ENCODE measurements at regions not wholly inside any gene's neighbourhood (a gene's known extent, or its start where the extent isn't known, plus 50 kb on each side); places are given as distances from the start of the nearest gene placed in this dataset.

DNA sequence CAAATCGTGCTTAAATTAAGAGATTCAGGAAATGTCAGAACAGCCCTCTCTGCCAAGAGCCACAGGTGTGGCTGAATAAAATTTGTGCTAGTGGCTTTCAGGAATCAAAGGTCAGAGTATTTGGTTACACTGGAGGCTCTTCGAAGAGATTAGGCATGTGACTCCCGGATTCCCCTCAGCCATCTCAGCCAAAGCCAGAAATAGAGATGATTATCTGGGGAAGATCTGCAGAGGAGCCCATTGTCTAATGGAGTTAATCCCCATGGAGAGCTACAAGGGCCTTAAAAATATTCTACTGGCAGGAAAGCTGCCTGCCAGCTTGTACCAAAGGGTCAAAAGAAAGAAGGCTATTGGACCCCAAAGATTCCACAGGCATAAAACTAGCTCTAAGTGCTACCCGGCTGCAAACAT is 1259.5 kb downstream of the TBC1D22A start:
- DNase-seq, result no peak

GRCh38 chr22:48018346-48018745 is 1255.9 kb downstream of the TBC1D22A start:
- no peak for DNase-seq

DNA sequence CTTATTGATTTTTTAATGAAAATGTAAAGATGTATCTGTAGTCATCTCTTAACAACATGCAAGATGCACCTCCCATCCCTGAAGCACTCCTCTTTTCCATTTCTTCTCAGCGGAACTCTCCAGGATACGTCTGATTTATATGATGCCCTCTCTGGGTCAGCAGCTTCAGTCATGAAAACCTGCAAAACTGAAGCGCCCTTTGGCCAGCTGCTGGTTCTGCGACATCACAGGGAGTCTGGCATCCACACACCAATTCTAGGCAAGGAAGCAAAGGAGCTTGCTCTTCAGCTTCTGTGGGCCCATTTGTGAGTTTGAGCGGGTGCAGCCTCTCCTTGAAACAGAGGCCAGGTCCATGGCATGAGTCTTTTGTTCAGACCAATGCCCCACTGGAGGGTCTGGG is 1253.3 kb downstream of the TBC1D22A start:
- DNase-seq, result no peak

DNA sequence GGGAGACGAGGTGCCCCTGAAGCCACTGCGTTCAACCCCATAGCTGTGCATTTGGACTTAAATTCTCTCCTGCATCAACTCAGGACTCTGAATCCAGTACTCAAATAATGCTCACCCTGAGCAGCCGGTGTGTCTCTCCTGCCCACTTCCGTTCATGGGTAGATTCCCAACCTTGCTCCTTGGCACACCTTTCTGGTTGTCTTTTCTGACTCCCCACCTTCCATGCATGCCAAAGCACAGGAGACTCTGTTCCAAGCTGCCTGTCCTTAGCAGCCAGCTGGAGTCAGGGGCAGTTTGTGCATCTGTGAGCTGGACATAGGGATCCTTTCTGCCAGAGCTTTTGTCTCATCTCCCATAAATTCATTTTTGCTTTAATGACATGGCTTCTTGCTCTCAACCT is 1242.5 kb downstream of the TBC1D22A start:
- no peak for DNase-seq

- DNase-seq, result no peak
These were observed 1241.6 kb downstream of the TBC1D22A start for GRCh38 chr22:48004038-48004437.

DNA sequence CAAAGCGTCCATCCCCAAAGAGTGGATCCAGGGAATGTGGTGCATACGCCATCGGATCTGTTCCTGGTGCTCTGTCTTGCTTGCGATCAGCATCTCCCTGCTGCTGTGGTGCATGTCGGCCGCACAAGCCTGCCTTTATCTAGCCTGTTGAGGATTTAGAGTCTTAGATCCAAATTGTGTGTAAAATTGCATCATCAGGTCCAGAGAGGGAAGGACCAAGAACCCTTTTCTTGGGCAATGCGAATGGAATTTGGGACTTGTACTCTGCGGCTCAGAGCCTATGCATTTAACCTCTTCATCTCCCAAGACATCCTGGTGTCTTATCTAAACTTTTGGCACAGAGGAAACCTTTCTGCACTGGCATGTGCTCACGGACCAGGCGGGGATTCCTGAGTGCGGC is 1238.7 kb downstream of the TBC1D22A start:
- no peak for DNase-seq

- no peak for DNase-seq
These were observed 1235.2 kb downstream of the TBC1D22A start for GRCh38 chr22:47997612-47998011.

DNA sequence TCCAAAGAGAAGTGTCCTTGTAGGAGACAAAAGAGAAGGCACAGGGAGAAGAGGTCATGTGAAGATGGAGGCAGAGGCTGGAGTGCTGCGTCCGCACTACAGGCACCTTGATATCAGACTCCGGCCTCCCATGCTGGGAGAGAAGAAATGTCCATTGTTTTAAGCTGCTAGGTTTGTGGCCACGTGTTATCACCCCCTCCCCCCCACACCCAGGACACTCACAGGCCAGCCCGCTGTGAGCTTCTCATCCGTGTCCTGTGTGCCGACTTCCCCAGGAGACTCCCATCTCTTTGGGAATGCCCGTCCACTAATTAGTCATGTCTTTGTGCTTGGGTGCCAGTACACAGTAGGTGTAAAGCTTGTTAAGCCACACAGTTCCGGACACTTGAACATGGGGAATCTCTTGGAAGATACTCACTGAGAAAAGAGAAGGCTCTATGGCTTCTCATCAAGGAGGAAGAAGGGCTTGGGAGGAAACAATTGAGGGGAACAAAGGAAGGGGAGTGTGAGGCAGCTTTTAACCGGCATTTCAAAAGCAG is 1234.7 kb downstream of the TBC1D22A start:
- no peak for DNase-seq

GRCh38 chr22:47996446-47996857 is 1234.0 kb downstream of the TBC1D22A start:
- no peak for DNase-seq

DNA sequence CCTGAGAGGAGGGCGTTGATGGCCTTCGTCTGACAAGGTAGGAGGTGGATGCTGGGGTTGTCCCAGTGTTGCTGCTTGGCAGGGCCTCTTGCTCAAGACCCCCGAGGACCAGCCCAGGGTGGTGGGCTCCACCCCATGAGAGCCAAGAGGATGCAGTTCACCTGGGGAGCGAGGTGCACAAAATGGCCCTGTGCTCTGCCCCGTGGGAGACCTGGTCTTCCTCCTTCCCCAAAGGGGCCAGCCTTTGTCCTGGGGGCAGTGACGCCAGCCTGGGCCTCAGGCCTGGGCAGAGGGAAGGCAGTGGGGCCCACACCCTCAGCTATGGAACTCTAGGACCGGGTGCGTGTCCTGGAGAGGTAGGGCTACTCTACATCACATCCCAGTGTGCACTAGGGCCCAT is 1233.3 kb downstream of the TBC1D22A start:
- DNase-seq, result no peak

DNA sequence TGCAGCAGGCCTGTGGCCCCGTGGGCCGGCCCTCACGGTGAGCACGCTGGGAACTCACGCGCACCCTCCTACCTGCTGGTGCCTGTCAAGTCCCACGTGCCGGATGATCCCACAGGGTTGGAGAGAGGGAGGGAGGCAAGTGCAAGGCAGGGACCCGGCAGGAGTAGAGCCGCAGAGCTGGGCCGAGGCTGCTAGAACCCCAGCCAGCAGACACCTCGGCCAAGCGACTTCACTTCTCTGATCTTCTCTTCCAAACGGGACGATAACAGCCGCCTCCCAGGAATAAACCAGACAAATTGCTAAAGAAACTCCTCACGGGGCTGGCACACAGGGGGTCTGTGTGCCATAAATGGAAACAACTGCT is 1232.8 kb downstream of the TBC1D22A start:
- DNase-seq, result no peak

- no peak for DNase-seq
These were observed 1232.3 kb downstream of the TBC1D22A start for GRCh38 chr22:47994601-47995263.

- no peak for DNase-seq
These were observed 1231.6 kb downstream of the TBC1D22A start for GRCh38 chr22:47994045-47994444.

DNA sequence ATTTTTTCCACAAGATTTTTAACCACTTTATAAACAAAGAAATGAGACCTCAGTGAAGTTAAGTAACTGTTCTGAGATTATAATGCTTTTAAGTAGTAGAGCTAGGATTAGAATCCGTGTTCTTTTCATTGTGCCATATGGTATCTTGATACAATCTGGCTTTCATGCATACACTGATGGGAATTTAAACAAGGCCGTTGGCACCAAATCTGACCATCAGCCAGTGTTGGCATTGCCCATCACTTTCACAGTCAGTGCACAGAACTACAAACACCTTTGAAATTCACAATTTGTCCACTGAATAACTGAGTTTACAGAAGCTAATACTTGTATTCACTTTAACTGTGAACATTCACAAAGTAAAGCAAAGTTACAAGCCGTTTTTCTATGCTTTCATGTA is 1228.0 kb downstream of the TBC1D22A start:
- no peak for DNase-seq

- no peak for DNase-seq
These were observed 1225.5 kb downstream of the TBC1D22A start for GRCh38 chr22:47987885-47988515.

- no peak for DNase-seq
These were observed 1213.8 kb downstream of the TBC1D22A start for GRCh38 chr22:47976219-47976618.

- no peak for DNase-seq
These were observed 1205.4 kb downstream of the TBC1D22A start for GRCh38 chr22:47967831-47968230.

GRCh38 chr22:47966316-47966715 is 1203.9 kb downstream of the TBC1D22A start:
- no peak for DNase-seq

DNA sequence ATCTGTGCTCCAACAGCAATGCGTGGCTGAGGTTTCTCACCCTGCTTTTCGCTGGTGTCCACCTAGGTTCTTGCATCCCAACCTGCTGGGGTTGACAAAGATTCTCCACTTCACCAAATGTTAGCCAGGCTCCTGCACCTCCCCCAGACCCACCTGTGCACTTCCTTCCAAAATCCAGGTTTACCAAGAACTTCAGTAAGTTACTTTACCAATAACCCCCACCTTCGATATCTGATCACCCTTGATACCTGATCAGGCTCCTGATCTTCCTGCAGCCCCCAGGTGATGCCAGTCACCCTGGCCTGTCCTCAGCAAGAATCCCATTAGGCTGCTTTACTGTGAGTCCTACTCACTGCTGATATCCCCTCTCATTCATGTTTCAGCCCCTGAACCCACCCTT is 1203.4 kb downstream of the TBC1D22A start:
- DNase-seq, result no peak

DNA sequence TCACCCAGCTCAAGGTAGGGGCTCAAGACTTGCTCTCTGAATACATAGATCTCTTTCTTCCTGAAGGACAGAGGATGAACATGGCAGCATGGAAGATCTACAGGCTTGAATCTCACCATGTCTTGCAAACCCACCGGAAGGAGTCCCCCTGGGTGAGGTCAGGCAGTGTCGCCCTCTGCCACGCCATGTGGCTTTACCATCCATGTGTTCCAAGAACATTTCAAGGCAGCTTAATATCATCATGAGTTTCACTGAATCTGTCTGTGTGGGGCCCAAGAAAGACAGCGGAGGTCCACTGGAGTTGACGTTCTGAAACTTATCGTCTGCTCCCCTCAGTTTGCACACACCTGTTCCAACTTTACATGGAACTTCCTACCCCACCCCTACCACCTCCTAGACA is 1202.6 kb downstream of the TBC1D22A start:
- DNase-seq, result no peak

GRCh38 chr22:47963660-47964059 is 1201.2 kb downstream of the TBC1D22A start:
- no peak for DNase-seq

DNA sequence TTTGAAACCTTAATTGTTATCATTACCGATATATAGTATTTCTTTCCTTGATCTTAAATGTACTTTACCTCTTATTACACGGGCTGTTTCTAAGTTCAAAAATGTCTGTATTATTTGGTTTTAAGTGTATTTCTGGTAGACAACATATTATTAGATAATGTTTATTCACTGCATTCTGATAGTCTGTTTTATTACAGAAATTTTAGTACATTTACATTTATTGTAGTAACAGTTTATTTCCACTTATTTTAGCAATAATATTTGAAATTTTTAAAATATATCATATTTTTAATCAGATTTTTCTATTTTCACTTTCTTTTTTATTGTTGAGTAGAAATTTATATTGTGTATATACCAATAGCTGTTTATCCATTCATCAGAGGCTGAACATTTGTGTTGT is 1195.2 kb downstream of the TBC1D22A start:
- no peak for DNase-seq

DNA sequence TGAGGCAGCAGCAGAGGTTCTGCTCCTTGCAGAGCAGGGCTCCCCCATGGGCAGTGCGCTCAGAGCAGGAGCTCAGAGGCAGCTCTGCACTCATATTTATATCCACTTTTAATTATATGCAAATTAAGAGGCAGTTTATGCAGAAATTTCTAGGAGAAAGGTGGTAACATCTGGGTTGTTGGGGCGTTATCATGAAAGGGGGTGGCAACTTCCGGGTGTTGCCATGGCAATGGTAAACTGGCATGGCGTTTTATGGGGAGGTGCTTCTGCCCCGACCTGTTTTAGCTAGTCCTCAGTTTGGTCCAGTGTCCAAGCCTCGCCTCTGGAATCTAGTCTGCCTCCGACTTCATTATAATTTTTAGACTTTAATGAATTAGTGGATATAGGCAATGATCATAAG is 1191.7 kb downstream of the TBC1D22A start:
- no peak for DNase-seq

DNA sequence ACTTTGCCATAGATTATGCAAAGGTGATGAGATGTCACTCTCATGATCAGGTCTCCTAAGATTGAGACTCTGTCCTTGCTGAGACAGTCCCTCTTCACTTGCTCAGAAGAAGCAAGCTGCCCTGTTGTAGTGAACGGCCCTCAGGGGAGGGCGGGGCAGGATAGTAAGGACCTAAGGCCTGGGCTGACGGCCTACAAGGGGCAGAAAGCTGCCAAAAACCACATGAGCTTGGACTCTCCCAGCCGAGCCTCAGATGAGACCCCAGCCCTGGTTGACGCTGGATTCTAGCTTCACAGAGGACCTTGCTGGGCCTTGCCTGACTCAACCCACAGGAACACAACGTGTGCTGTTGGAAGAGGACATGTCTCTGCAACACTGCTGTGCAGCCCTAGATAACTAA is 1182.5 kb downstream of the TBC1D22A start:
- DNase-seq, result no peak

Measured in NCI-H1105 (cell line).